GM19023 (cell line): ENCODE measurements at regions not wholly inside any gene's neighbourhood (a gene's known extent, or its start where the extent isn't known, plus 50 kb on each side); places are given as distances from the start of the nearest gene placed in this dataset.

ENCODE experiments used
- ATAC-seq: cut with Tn5 transposase; IDR thresholded peaks from one replicate; pipeline ENCODE4 v1.9.1; 2021; ENCODE audit warnings: mild to moderate bottlenecking, moderate library complexity; ENCODE audit not compliant: unreplicated experiment

- ATAC-seq: no peak
Observed at GRCh38 chr6:79307321-79308036, 73.0 kb upstream of the HMGN3 start.

- ATAC-seq: no peak
Observed at GRCh38 chr6:79305020-79305419, 70.5 kb upstream of the HMGN3 start.

GRCh38 chr6:79302341-79302740, 67.9 kb upstream of the HMGN3 start:
- ATAC-seq: no peak

GRCh38 chr6:79301290-79301689, 66.8 kb upstream of the HMGN3 start:
- no peak for ATAC-seq

GRCh38 chr6:79296211-79296610, 61.7 kb upstream of the HMGN3 start:
- no peak for ATAC-seq
